SH-SY5Y (cell line): ENCODE measurements at regions not wholly inside any gene's neighbourhood (a gene's known extent, or its start where the extent isn't known, plus 50 kb on each side); places are given as distances from the start of the nearest gene placed in this dataset.

Experiments used
- GATA2 ChIP-seq: IDR thresholded peaks from 2 replicates; pipeline ENCODE4 v1.6.1; 2011; ENCODE audit warnings: mild to moderate bottlenecking, low read depth, low read length
- GATA3 ChIP-seq: IDR thresholded peaks from 2 replicates; pipeline ENCODE4 v1.6.1; 2011; ENCODE audit warnings: low read depth, mild to moderate bottlenecking, low read length, moderate library complexity

DNA sequence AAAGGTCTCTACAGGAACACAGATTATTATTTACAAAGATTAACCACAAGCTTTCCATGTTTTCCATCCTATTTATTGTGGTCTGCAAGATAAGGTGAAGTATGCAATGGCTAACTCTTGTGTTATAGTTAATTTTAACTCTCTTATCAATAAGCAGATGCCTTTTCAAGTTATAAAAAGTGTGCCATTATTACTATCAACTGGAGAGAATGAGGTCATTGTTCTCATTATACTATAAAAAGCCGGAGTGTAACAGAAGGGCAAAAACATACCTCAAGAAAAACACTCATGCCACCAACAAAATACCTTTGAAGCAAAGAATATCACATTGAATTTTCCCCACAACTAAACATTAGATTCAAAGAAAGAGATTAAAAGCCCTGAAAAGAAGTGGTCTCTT, 52.0 kb upstream of the SORBS2 start:
- no peak for TF ChIP-seq GATA2
- TF ChIP-seq GATA3 = no peak
